GM12865 (cell line): ENCODE measurements at regions not wholly inside any gene's neighbourhood (a gene's known extent, or its start where the extent isn't known, plus 50 kb on each side); places are given as distances from the start of the nearest gene placed in this dataset.

Experiments used
- DNase-seq: peaks from one replicate; pipeline ENCODE4 v3.0.0; 2010; ENCODE audit warnings: low read depth
- H3K4me3 ChIP-seq: 2 replicates; pipeline ENCODE4 v1.5.1; 2011; ENCODE audit warnings: mild to moderate bottlenecking, low read depth, low read length, control low read depth
- TF ChIP-seq, protein P1 (sequence below): IDR thresholded peaks from 2 replicates; pipeline ENCODE4 v1.5.1; 2011; ENCODE audit warnings: low read length, control low read depth, low read depth, inconsistent platforms; ENCODE audit not compliant: insufficient read depth; ENCODE audit errors: missing control alignments

DNA sequence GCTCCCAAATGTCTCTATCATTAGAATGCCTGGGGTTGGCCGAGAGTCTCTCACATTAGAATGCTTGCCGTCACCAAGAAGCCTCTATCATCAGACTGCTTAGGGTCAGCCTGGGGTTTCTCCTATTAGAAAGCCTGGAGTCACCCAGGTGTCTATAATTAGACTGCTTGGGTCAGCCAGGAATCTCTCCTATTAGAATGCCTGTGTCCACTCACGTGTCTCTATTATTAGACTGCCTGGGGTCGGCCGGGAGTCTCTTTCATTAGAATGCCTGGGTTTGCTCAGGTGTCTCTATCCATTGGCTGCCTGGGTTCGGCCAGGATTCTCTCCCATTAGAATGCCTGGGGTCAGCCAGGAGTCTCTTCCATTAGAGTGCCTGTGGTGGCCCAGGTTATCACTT, 1453.1 kb downstream of the UQCRFS1 start:
- DNase-seq: no peak
- TF ChIP-seq, protein P1, sequence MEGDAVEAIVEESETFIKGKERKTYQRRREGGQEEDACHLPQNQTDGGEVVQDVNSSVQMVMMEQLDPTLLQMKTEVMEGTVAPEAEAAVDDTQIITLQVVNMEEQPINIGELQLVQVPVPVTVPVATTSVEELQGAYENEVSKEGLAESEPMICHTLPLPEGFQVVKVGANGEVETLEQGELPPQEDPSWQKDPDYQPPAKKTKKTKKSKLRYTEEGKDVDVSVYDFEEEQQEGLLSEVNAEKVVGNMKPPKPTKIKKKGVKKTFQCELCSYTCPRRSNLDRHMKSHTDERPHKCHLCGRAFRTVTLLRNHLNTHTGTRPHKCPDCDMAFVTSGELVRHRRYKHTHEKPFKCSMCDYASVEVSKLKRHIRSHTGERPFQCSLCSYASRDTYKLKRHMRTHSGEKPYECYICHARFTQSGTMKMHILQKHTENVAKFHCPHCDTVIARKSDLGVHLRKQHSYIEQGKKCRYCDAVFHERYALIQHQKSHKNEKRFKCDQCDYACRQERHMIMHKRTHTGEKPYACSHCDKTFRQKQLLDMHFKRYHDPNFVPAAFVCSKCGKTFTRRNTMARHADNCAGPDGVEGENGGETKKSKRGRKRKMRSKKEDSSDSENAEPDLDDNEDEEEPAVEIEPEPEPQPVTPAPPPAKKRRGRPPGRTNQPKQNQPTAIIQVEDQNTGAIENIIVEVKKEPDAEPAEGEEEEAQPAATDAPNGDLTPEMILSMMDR: no peak
- no peak overlapping the region for H3K4me3 ChIP-seq

DNA sequence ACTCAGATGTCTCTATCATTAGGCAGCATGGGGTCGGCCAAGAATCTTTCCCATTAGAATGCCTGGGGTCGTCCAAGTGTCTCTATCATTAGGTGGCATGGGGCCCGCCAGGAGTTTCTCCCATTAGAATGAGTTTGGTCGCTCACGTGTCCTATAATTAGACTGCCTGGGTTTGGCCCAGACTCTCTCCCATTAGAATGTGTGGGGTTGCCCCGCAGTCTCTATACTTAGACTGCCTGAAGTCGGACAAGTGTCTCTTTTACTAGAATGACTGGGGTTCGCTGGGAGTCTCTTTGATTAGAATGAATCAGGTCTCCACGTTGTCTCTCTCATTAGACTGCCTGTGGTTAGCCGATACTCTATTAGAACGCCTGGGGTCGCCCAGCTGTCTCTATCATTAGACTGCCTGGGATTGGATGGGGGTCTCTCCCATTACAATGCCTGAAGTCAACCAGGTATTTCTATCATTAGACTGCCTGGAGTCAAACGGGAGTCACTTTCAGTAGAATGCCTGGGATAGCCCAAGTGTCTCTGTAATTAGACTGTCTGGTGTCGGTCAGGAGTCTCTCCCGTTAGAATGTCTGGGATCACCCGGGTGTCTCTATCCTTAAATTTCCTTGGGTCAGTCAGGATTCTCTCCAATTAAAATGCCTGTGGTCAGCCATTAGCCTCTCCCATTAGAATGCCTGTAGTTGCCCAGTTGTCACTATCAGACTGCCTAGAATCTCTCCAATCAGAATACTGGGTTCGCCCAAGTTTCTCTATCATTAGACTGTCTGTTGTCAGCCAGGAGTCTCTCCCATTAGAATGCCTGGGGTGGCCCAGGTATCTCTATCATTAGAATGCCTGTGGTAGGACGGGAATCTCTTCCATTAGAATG, 1454.1 kb downstream of the UQCRFS1 start:
- TF ChIP-seq, protein P1: no peak
- DNase-seq: no peak
- H3K4me3 ChIP-seq: no peak overlapping the region

DNA sequence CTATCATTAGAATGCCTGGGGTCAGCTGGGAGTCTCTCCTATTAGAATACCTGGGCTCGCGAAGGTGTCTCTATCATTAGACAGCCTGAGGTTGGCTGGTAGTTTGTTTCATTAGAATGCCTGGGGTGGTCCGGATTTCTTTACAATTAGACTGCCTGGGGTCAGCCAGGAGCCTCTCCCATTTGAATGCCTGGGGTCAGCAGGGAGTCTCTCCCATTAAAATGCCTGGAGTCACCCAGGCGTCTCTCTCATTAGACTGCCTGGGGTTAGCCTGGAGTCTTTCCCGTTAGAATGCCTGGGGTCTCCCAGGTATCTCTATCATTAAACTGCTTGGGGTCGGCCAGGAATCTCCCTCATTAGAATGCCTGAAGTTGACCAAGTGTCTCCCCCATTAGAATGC, 1458.3 kb downstream of the UQCRFS1 start:
- TF ChIP-seq, protein P1: no peak
- H3K4me3 ChIP-seq: no peak overlapping the region
- DNase-seq: no peak

DNA sequence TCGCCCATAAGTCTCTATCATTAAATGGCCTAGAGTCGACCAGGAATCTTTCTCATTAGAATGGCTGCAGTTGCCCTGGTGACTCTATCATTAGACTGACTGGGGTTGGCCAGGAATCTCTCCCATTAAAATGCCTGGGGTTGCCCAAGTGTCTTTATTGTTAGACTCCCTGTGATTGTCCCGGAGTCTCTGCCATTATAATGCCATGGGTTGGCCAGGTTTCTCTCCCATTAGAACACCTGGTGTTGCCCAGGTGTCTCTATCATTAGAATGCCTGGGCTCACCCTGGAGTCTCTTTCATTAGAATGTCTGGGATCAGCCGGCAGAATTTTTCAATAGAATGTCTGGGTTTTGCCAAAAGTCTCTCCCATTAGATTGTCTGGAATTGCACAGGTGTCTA, 1459.3 kb downstream of the UQCRFS1 start:
- TF ChIP-seq, protein P1: no peak
- no peak overlapping the region for H3K4me3 ChIP-seq
- no peak for DNase-seq

DNA sequence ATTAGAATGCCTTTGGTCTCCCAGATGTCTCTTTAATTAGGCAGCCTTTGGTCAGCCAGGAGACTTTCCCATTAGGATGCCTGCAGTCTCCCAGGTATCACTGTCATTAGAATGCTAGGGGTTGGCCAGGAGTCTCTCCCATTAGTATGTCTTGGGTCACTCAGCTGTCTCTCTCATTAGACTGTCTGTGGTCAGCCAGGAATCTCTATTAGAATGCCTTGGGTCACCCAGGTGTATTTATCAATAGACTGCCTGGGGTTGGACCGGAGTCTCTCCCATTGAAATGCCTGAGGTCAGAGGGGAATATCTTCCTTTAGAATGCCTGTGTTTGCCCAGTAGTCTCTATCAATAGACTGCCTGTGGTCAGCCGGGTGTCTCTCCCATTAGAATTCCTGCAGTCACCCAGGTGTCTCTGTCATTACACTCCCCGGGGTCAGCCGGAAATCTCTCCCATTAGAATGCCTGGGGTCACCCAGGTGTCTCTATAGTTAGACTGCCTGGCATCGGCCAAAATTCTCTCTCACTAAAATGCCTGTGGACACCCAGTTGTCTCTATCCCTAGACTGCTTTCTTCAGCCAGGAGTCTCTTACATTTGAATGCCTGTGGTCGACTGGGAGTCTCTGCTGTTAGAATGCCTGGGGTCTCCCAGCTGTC, 1460.3 kb downstream of the UQCRFS1 start:
- H3K4me3 ChIP-seq: no peak overlapping the region
- no peak for DNase-seq
- TF ChIP-seq, protein P1: no peak

DNA sequence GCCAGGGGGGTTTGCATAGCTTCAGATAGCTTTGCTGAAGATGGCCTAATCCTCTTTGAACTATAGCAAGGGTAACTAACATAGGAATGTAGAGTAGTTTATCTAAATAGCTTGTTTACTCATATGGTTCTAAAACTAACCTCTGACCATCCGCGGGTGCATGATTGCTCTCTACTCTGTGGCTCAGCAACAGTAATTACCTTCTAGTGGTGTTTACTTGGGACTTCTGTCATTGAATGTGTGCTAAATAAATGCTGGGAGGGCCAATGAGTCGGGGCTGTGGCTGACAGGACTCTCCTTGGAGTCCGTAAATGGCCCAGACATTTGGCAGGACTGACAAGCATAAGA, 1461.9 kb downstream of the UQCRFS1 start:
- TF ChIP-seq, protein P1: no peak
- no peak for DNase-seq
- no peak overlapping the region for H3K4me3 ChIP-seq
